GM12878 (cell line): ENCODE measurements at regions not wholly inside any gene's neighbourhood (a gene's known extent, or its start where the extent isn't known, plus 50 kb on each side); places are given as distances from the start of the nearest gene placed in this dataset.
"Not testable (repeated sequence)": the region's sequence is repeated elsewhere in the genome, so short reads cannot be mapped to it uniquely, and the experiment has no call there.

ENCODE experiments used
- ATAC-seq: fragments of 200-7000 bp; cut with Tn5 transposase; 3 replicates; pipeline ENCODE4 v1.9.1; 2020; ENCODE audit warnings: mild to moderate bottlenecking, moderate library complexity
- BruUV-seq: library from RNA; stranded (reverse); fragments of 400-500 nt; replicated peaks from 2 replicates; lab custom pipeline; 2021; lab: Mats Ljungman, UMichigan
- CTCF ChIA-PET: fragments of 300-600 bp; sonication (Branson Sonifier 250); formaldehyde crosslinking; extraction: SDS; loops from one replicate; lab custom pipeline; 2021; ENCODE audit warnings: inconsistent platforms; lab: Yijun Ruan, JAX
- POLR2A ChIA-PET: fragments of 350-600 bp; formaldehyde crosslinking; extraction: SDS; loops from one replicate; lab custom pipeline; 2021; ENCODE audit warnings: inconsistent platforms; lab: Charles Lee
- RAD21 ChIA-PET: fragments of 300-600 bp; sonication (Branson Sonifier 250); formaldehyde crosslinking; loops from one replicate; lab custom pipeline; 2023; ENCODE audit warnings: antibody characterized with exemption; ENCODE audit not compliant: unreplicated experiment; lab: Charles Lee
- SMC1A ChIA-PET: fragments of 300-600 bp; sonication (Branson Sonifier 250); formaldehyde crosslinking; loops from one replicate; lab custom pipeline; 2023; ENCODE audit not compliant: unreplicated experiment, uncharacterized antibody; lab: Charles Lee
- DNase-seq: peaks from one replicate; pipeline ENCODE4 v3.0.0-alpha.2; 2011; ENCODE audit warnings: low read depth, low spot score
- FAIRE-seq: peaks from 3 replicates; lab custom pipeline; 2011; peaks lifted over from hg19 to GRCh38; lab: Jason Lieb, UNC
- H2AFZ ChIP-seq: 2 replicates; pipeline ENCODE4 v1.6.0; 2011; ENCODE audit warnings: low read depth, low read length, control low read depth; ENCODE audit not compliant: control insufficient read depth
- H3K27ac ChIP-seq: 2 replicates; pipeline ENCODE4 v1.5.1; 2011; ENCODE audit warnings: control low read depth; ENCODE audit not compliant: control insufficient read depth, insufficient read depth
- H3K27me3 ChIP-seq, 2 experiments: replicated peaks in 1 of 2; 2 replicates each; pipeline versions ENCODE4 v1.6.0 to v1.6.1; 2011; ENCODE audit warnings: low read length in 1 of 2; ENCODE audit not compliant: control insufficient read depth in 2 of 2, insufficient read depth in 2 of 2
- H3K36me3 ChIP-seq, 2 experiments: 2 replicates each; pipeline ENCODE4 v1.5.1; 2011; ENCODE audit warnings: low read length in 1 of 2; ENCODE audit not compliant: control insufficient read depth in 2 of 2, insufficient read depth in 2 of 2
- H3K4me1 ChIP-seq: 2 replicates; pipeline ENCODE4 v1.6.1; 2011; ENCODE audit warnings: mild to moderate bottlenecking, low read length, moderate library complexity, mixed read lengths; ENCODE audit not compliant: control insufficient read depth, insufficient read depth
- H3K4me2 ChIP-seq: 2 replicates; pipeline ENCODE4 v1.6.0; 2011; ENCODE audit warnings: control low read depth; ENCODE audit not compliant: control insufficient read depth, insufficient read depth
- H3K4me3 ChIP-seq: fragments of 200-600 bp; sonication (generic); 2 replicates; pipeline ENCODE4 v1.5.1; 2016
- H3K79me2 ChIP-seq: 2 replicates; pipeline ENCODE4 v1.6.0; 2011; ENCODE audit warnings: low read length; ENCODE audit not compliant: control insufficient read depth, insufficient read depth
- H3K9ac ChIP-seq: 2 replicates; pipeline ENCODE4 v1.8.0; 2011; ENCODE audit warnings: low read length, control low read depth, mixed read lengths; ENCODE audit not compliant: control insufficient read depth, insufficient read depth
- H3K9me3 ChIP-seq: replicated peaks from 3 replicates; pipeline ENCODE4 v1.5.1; 2011; ENCODE audit warnings: mild to moderate bottlenecking, low read length; ENCODE audit not compliant: control insufficient read depth, insufficient read depth
- H4K20me1 ChIP-seq: 2 replicates; pipeline ENCODE4 v1.6.0; 2011; ENCODE audit not compliant: control insufficient read depth, insufficient read depth
- NFYB ChIP-seq: IDR thresholded peaks from 2 replicates; pipeline ENCODE4 v1.6.1; 2011; ENCODE audit warnings: low read depth, mild to moderate bottlenecking, low read length, improper control_type of control experiment, moderate library complexity; ENCODE audit not compliant: insufficient read depth
- WGBS: methylation state at CpG from one replicate; pipeline ENCODE4 v1.1.6; 2016; ENCODE audit warnings: low lambda C conversion rate; ENCODE audit not compliant: insufficient replicate concordance, insufficient coverage; ENCODE audit errors: missing lambda C conversion rate; 5-methylcytosine and 5-hydroxymethylcytosine counted together
- in situ Hi-C: fragments of 300-500 bp; cut with MboI; formaldehyde crosslinking; loops from 9 replicates; pipeline ENCODE4 v1.14.3; 2018; ENCODE audit warnings: mixed read lengths
- intact Hi-C: fragments of 100-400 bp; cut with micrococcal nuclease; formaldehyde crosslinking; loops from one replicate; pipeline ENCODE4 v1.14.2; 2022; ENCODE audit not compliant: unreplicated experiment
- TF ChIP-seq, protein P1 (sequence below): fragments of 450-650 bp; IDR thresholded peaks from 2 replicates; pipeline ENCODE4 v1.6.1; 2017; ENCODE audit warnings: mild to moderate bottlenecking, moderate library complexity

GRCh38 chr7:152516216-152516615, 80.4 kb upstream of the KMT2C start (continued):
- TF ChIP-seq, protein P1, sequence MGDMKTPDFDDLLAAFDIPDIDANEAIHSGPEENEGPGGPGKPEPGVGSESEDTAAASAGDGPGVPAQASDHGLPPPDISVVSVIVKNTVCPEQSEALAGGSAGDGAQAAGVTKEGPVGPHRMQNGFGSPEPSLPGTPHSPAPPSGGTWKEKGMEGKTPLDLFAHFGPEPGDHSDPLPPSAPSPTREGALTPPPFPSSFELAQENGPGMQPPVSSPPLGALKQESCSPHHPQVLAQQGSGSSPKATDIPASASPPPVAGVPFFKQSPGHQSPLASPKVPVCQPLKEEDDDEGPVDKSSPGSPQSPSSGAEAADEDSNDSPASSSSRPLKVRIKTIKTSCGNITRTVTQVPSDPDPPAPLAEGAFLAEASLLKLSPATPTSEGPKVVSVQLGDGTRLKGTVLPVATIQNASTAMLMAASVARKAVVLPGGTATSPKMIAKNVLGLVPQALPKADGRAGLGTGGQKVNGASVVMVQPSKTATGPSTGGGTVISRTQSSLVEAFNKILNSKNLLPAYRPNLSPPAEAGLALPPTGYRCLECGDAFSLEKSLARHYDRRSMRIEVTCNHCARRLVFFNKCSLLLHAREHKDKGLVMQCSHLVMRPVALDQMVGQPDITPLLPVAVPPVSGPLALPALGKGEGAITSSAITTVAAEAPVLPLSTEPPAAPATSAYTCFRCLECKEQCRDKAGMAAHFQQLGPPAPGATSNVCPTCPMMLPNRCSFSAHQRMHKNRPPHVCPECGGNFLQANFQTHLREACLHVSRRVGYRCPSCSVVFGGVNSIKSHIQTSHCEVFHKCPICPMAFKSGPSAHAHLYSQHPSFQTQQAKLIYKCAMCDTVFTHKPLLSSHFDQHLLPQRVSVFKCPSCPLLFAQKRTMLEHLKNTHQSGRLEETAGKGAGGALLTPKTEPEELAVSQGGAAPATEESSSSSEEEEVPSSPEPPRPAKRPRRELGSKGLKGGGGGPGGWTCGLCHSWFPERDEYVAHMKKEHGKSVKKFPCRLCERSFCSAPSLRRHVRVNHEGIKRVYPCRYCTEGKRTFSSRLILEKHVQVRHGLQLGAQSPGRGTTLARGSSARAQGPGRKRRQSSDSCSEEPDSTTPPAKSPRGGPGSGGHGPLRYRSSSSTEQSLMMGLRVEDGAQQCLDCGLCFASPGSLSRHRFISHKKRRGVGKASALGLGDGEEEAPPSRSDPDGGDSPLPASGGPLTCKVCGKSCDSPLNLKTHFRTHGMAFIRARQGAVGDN: no peak

DNA sequence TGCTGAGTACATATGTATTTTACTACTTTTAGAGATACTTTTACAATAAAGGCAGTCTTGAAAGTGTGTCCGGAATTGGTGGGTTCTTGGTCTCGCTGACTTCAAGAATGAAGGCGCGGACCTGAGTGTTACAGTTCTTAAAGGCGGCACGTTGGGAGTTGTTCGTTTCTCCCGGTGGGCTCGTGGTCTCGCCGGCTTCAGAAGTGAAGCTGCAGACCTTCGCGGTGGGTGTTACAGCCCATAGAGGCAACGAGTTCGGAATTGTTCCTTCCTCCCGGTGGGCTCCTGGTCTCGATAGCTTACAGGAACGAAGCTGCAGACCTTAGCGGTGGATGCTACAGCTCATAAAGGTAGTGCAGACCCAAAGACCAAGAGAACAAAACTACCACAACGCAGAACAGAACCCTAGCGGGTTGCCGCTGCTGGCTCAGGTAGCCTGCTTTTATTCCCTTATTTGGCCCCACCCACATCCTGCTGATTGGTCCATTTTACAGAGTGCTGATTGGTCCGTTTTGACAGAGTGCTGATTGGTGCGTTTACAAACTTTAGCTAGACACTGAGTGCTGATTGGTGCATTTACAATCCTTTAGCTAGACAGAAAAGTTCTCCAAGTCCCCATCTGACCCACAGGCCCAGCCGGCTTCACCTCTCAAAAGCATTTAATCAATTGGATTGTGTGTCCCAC, 79.6 kb upstream of the KMT2C start:
- POLR2A ChIA-PET, H4K20me1 ChIP-seq, H3K9me3 ChIP-seq, CTCF ChIA-PET, intact Hi-C loops, H3K36me3 ChIP-seq, FAIRE-seq, SMC1A ChIA-PET, H3K9ac ChIP-seq, BruUV-seq, RAD21 ChIA-PET, H3K4me1 ChIP-seq, in situ Hi-C loops, H3K27ac ChIP-seq, ATAC-seq, H3K79me2 ChIP-seq, H3K27me3 ChIP-seq, H3K4me2 ChIP-seq, H2AFZ ChIP-seq, H3K4me3 ChIP-seq, DNase-seq: not testable (repeated sequence)
- TF ChIP-seq NFYB: peak; percentile 76
- 75% methylated on average over 25 of the region's 25 CpGs for WGBS
